HepG2 (cell line): ENCODE measurements at regions not wholly inside any gene's neighbourhood (a gene's known extent, or its start where the extent isn't known, plus 50 kb on each side); places are given as distances from the start of the nearest gene placed in this dataset.

ENCODE experiments used
- ATAC-seq: fragments of 200-7000 bp; cut with Tn5 transposase; 3 replicates; pipeline ENCODE4 v1.9.1; 2020; ENCODE audit warnings: mild to moderate bottlenecking, moderate library complexity
- BruUV-seq: library from RNA; stranded (reverse); fragments of 400-500 nt; replicated peaks from 2 replicates; lab custom pipeline; 2021; lab: Mats Ljungman, UMichigan
- CTCF ChIA-PET: fragments of 300-600 bp; formaldehyde crosslinking; extraction: SDS; loops from one replicate; lab custom pipeline; 2021; ENCODE audit warnings: low total read pairs, inconsistent platforms, low intra/inter-chr PET ratio; lab: Yijun Ruan, JAX
- POLR2A ChIA-PET: fragments of 350-600 bp; sonication (Branson Sonifier 250); formaldehyde crosslinking; loops from one replicate; lab custom pipeline; 2020; ENCODE audit warnings: antibody characterized with exemption, inconsistent platforms; lab: Yijun Ruan, JAX
- DNase-seq: peaks from one replicate; pipeline ENCODE4 v3.0.0-alpha.2; 2015; ENCODE audit warnings: low spot score
- FAIRE-seq: peaks from 3 replicates; lab custom pipeline; 2011; peaks lifted over from hg19 to GRCh38; lab: Jason Lieb, UNC
- H2AFZ ChIP-seq: one replicate; pipeline ENCODE4 v1.6.1; 2011; ENCODE audit warnings: low read length, inconsistent platforms
- H3K27ac ChIP-seq: fragments of 300-600 bp; 3 replicates; pipeline ENCODE4 v1.8.0; 2011; ENCODE audit warnings: mixed run types, mild to moderate bottlenecking, mixed read lengths, low read length, inconsistent platforms; ENCODE audit not compliant: insufficient read depth; ENCODE audit errors: extremely low read length
- H3K27me3 ChIP-seq, 2 experiments: fragments of 200-600 bp in 1 of 2; 2 replicates in 1 of 2; 3 replicates in 1 of 2; pipeline versions ENCODE4 v1.6.0 to v1.8.0; 2011; ENCODE audit warnings: low read length in 2 of 2, mild to moderate bottlenecking in 2 of 2, moderate library complexity in 2 of 2, inconsistent platforms in 1 of 2; ENCODE audit not compliant: insufficient read depth in 2 of 2, control insufficient read depth in 1 of 2
- H3K36me3 ChIP-seq, 2 experiments: fragments of 200-600 bp in 1 of 2; replicated peaks in 1 of 2; 2 replicates in 1 of 2; 3 replicates in 1 of 2; pipeline versions ENCODE4 v1.5.1 to v1.8.0; 2011; ENCODE audit warnings: low read length in 2 of 2, inconsistent platforms in 1 of 2; ENCODE audit not compliant: insufficient read depth in 2 of 2, control insufficient read depth in 1 of 2
- H3K4me1 ChIP-seq: 2 replicates; pipeline ENCODE4 v1.5.1; 2012; ENCODE audit warnings: low read length, inconsistent platforms; ENCODE audit not compliant: insufficient read depth
- H3K4me2 ChIP-seq: 2 replicates; pipeline ENCODE4 v1.6.0; 2011; ENCODE audit warnings: low read depth, low read length, inconsistent platforms
- H3K4me3 ChIP-seq, 3 experiments: fragments of 200-600 bp in 1 of 3; sonication (generic), shearing (Covaris generic) in 1 of 3; replicated peaks in 1 of 3; 2 replicates each; pipeline ENCODE4 v1.5.1; 2011 to 2016; ENCODE audit warnings: low read length in 3 of 3, inconsistent platforms in 2 of 3, low read depth in 2 of 3, mild to moderate bottlenecking in 2 of 3, control low read depth in 1 of 3, mixed read lengths in 1 of 3; ENCODE audit not compliant: insufficient read depth in 1 of 3
- H3K79me2 ChIP-seq: one replicate; pipeline ENCODE4 v1.6.1; 2011; ENCODE audit warnings: low read length, inconsistent platforms; ENCODE audit not compliant: insufficient read depth
- H3K9ac ChIP-seq: 2 replicates; pipeline ENCODE4 v1.6.0; 2011; ENCODE audit warnings: mild to moderate bottlenecking, low read depth, low read length, inconsistent platforms; ENCODE audit not compliant: insufficient read depth
- H3K9me3 ChIP-seq: 2 replicates; pipeline ENCODE4 v1.5.1; 2012; ENCODE audit warnings: mild to moderate bottlenecking, low read length
- H4K20me1 ChIP-seq: 2 replicates; pipeline ENCODE4 v1.6.0; 2011; ENCODE audit warnings: inconsistent platforms, mild to moderate bottlenecking, low read length, moderate library complexity; ENCODE audit not compliant: insufficient read depth
- DZIP1 ChIP-seq: sonication (generic); formaldehyde crosslinking; IDR thresholded peaks from 2 replicates; pipeline ENCODE4 v1.5.0; 2020; ENCODE audit warnings: mild to moderate bottlenecking, missing genetic modification reagents
- XBP1 ChIP-seq: sonication (generic); formaldehyde crosslinking; IDR thresholded peaks from 2 replicates; pipeline ENCODE4 v1.5.0; 2020; ENCODE audit warnings: missing genetic modification reagents
- ZNF143 ChIP-seq: sonication (generic); formaldehyde crosslinking; IDR thresholded peaks from 2 replicates; pipeline ENCODE4 v1.4.0; 2020; ENCODE audit warnings: missing genetic modification reagents
- ZNF382 ChIP-seq: sonication (generic); formaldehyde crosslinking; IDR thresholded peaks from 2 replicates; pipeline ENCODE4 v1.5.0; 2020; ENCODE audit warnings: missing genetic modification reagents, mild to moderate bottlenecking, borderline replicate concordance
- ZNF713 ChIP-seq: sonication (generic); formaldehyde crosslinking; IDR thresholded peaks from 2 replicates; pipeline ENCODE4 v1.4.0; 2020; ENCODE audit warnings: mild to moderate bottlenecking, missing genetic modification reagents
- ZSCAN29 ChIP-seq: sonication (generic); formaldehyde crosslinking; conservative IDR thresholded peaks from 2 replicates; pipeline ENCODE4 v1.4.0; 2020; ENCODE audit warnings: mild to moderate bottlenecking, missing genetic modification reagents
- in situ Hi-C: cut with HindIII; loops from 2 replicates; pipeline ENCODE4 v1.10.0; 2017; ENCODE audit warnings: low pct_unique_long_range_greater_than_20kb; ENCODE audit not compliant: extremely low pct_ligation_motif_present
- intact Hi-C: fragments of 100-400 bp; cut with micrococcal nuclease; formaldehyde crosslinking; loops from one replicate; pipeline ENCODE4 v1.10.0; 2022; ENCODE audit not compliant: unreplicated experiment
- TF ChIP-seq, protein P1 (sequence below): sonication (generic); formaldehyde crosslinking; IDR thresholded peaks from 2 replicates; pipeline ENCODE4 v1.9.0; 2022; ENCODE audit warnings: low read depth, missing genetic modification reagents

DNA sequence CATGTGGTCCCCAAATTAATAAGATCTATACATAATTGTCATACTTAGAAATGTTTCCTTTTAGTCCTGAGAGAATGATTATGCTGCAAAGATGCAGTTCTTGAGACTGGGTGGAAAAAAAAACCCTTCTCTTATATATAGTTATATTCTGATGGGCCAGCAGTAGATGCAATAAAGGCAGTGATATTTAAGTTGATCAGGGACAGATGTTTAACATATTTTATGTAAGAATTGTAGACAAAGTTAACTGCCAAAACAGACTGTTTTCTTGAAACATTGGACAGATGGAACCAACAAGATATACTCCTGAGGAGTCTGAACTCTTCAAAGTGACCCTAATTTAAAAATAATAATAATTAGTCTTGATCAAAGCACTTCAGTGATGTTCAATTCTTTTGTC is 172.0 kb upstream of the LRIG1 start:
- no peak overlapping the region for H3K9ac ChIP-seq
- no peaks in the 10 kb centered on the region for H3K27me3 ChIP-seq
- no peak overlapping the region for H3K4me2 ChIP-seq
- H4K20me1 ChIP-seq, result no peaks in the 10 kb centered on the region
- TF ChIP-seq ZNF713 (CRISPR knock-in tag), result no peak
- TF ChIP-seq, protein P1, sequence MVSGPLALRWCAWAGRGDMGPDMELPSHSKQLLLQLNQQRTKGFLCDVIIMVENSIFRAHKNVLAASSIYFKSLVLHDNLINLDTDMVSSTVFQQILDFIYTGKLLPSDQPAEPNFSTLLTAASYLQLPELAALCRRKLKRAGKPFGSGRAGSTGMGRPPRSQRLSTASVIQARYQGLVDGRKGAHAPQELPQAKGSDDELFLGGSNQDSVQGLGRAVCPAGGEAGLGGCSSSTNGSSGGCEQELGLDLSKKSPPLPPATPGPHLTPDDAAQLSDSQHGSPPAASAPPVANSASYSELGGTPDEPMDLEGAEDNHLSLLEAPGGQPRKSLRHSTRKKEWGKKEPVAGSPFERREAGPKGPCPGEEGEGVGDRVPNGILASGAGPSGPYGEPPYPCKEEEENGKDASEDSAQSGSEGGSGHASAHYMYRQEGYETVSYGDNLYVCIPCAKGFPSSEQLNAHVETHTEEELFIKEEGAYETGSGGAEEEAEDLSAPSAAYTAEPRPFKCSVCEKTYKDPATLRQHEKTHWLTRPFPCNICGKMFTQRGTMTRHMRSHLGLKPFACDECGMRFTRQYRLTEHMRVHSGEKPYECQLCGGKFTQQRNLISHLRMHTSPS (CRISPR knock-in tag), result no peak
- TF ChIP-seq ZNF143 (CRISPR knock-in tag), result no peak
- no peak for TF ChIP-seq ZNF382 (CRISPR knock-in tag)
- TF ChIP-seq ZSCAN29 (CRISPR knock-in tag), result no peak
- no peak for TF ChIP-seq XBP1 (CRISPR knock-in tag)
- TF ChIP-seq DZIP1 (CRISPR knock-in tag), result no peak
- no peak for ATAC-seq
- no peaks in the 10 kb centered on the region; the same call in 1 of the 2 replicates for H3K4me1 ChIP-seq
- H3K36me3 ChIP-seq, result no peaks in the 10 kb centered on the region
- in situ Hi-C loops, result no loop called here
- CTCF ChIA-PET, result no interaction called here
- H2AFZ ChIP-seq, result no peak overlapping the region
- no peaks in the 10 kb centered on the region for H3K79me2 ChIP-seq
- H3K27ac ChIP-seq, result no peak overlapping the region
- POLR2A ChIA-PET, result no interaction called here
- no peak for DNase-seq
- H3K9me3 ChIP-seq, result no peaks in the 10 kb centered on the region
- BruUV-seq, result no TSS peak
- no peak for FAIRE-seq
- no peak overlapping the region for H3K4me3 ChIP-seq
- intact Hi-C loops, result no loop called here
